ENCODE measurements at regions not wholly inside any gene's neighbourhood (a gene's known extent, or its start where the extent isn't known, plus 50 kb on each side); places are given as distances from the start of the nearest gene placed in this dataset.
"Not testable (repeated sequence)": the region's sequence is repeated elsewhere in the genome, so short reads cannot be mapped to it uniquely, and the experiment has no call there.

- Histone ChIP-seq H3K4me3 (replicated peaks; ENCODE audit: low read depth, low read length) (no peak overlapping the region), H3K27me3 (replicated peaks; ENCODE audit: control insufficient read depth, insufficient read depth, low read length) (no peaks in the 10 kb centered on the region; the same call in 1 of the 2 replicates), H3K36me3 (ENCODE audit: control insufficient read depth, insufficient read depth, low read length) (no peaks in the 10 kb centered on the region)
- no peak for TF ChIP-seq CTCF (IDR thresholded peaks at IDR 0.05; ENCODE audit: insufficient read depth, low read length, poor library complexity, severe bottlenecking)
- DNase-seq (ENCODE audit: extremely low read depth, insufficient read length), result no peak
Observed at GRCh38 chr2:239548451-239548871, 147.6 kb upstream of the HDAC4 start.

- not testable (repeated sequence) for H3K27me3 ChIP-seq (replicated peaks; ENCODE audit: control insufficient read depth, insufficient read depth, low read length)
Observed at GRCh38 chr2:239547140-239547539, 146.3 kb upstream of the HDAC4 start.

GRCh38 chr2:239546541-239546940 lies 145.7 kb upstream of the HDAC4 start:
- Histone ChIP-seq H3K27me3 (replicated peaks; ENCODE audit: control insufficient read depth, insufficient read depth, low read length) (no peaks in the 10 kb centered on the region; the same call in 1 of the 2 replicates), H3K36me3 (ENCODE audit: control insufficient read depth, insufficient read depth, low read length) (no peaks in the 10 kb centered on the region), H3K4me3 (replicated peaks; ENCODE audit: low read depth, low read length) (no peak overlapping the region)
- no peak for DNase-seq (ENCODE audit: extremely low read depth, insufficient read length)
- TF ChIP-seq CTCF (IDR thresholded peaks at IDR 0.05; ENCODE audit: insufficient read depth, low read length, poor library complexity, severe bottlenecking), result no peak

More at GRCh38 chr2:239547140-239547539, 146.3 kb upstream of the HDAC4 start:
- H3K36me3 ChIP-seq (ENCODE audit: control insufficient read depth, insufficient read depth, low read length); H3K4me3 ChIP-seq (replicated peaks; ENCODE audit: low read depth, low read length); DNase-seq (ENCODE audit: extremely low read depth, insufficient read length): not testable (repeated sequence)

GRCh38 chr2:239545741-239546392 lies 145.0 kb upstream of the HDAC4 start:
- H3K27me3 ChIP-seq (replicated peaks; ENCODE audit: control insufficient read depth, insufficient read depth, low read length), result no peaks in the 10 kb centered on the region; the same call in 1 of the 2 replicates
- no peak overlapping the region for H3K4me3 ChIP-seq (replicated peaks; ENCODE audit: low read depth, low read length)
- DNase-seq (ENCODE audit: extremely low read depth, insufficient read length), result no peak
- TF ChIP-seq CTCF (IDR thresholded peaks at IDR 0.05; ENCODE audit: insufficient read depth, low read length, poor library complexity, severe bottlenecking), result no peak
- H3K36me3 ChIP-seq (ENCODE audit: control insufficient read depth, insufficient read depth, low read length), result no peaks in the 10 kb centered on the region

- TF ChIP-seq CTCF (IDR thresholded peaks at IDR 0.05; ENCODE audit: insufficient read depth, low read length, poor library complexity, severe bottlenecking), result no peak
- peak; percentile 11 for DNase-seq (ENCODE audit: extremely low read depth, insufficient read length)
- no peak overlapping the region for H3K4me3 ChIP-seq (replicated peaks; ENCODE audit: low read depth, low read length)
- no peaks in the 10 kb centered on the region; the same call in 1 of the 2 replicates for H3K27me3 ChIP-seq (replicated peaks; ENCODE audit: control insufficient read depth, insufficient read depth, low read length)
- no peaks in the 10 kb centered on the region for H3K36me3 ChIP-seq (ENCODE audit: control insufficient read depth, insufficient read depth, low read length)
Observed at GRCh38 chr2:239544918-239545465, 144.2 kb upstream of the HDAC4 start.

GRCh38 chr2:239544143-239544917 lies 143.5 kb upstream of the HDAC4 start:
- Histone ChIP-seq H3K4me3 (replicated peaks; ENCODE audit: low read depth, low read length) (no peak overlapping the region), H3K36me3 (ENCODE audit: control insufficient read depth, insufficient read depth, low read length) (no peaks in the 10 kb centered on the region), H3K27me3 (replicated peaks; ENCODE audit: control insufficient read depth, insufficient read depth, low read length) (no peaks in the 10 kb centered on the region; the same call in 1 of the 2 replicates)
- TF ChIP-seq CTCF (IDR thresholded peaks at IDR 0.05; ENCODE audit: insufficient read depth, low read length, poor library complexity, severe bottlenecking), result no peak
- no peak for DNase-seq (ENCODE audit: extremely low read depth, insufficient read length)

Data from GM06990 (cell line).